ENCODE measurements at regions not wholly inside any gene's neighbourhood (a gene's known extent, or its start where the extent isn't known, plus 50 kb on each side); places are given as distances from the start of the nearest gene placed in this dataset.
"Not testable (repeated sequence)": the region's sequence is repeated elsewhere in the genome, so short reads cannot be mapped to it uniquely, and the experiment has no call there.

DNA sequence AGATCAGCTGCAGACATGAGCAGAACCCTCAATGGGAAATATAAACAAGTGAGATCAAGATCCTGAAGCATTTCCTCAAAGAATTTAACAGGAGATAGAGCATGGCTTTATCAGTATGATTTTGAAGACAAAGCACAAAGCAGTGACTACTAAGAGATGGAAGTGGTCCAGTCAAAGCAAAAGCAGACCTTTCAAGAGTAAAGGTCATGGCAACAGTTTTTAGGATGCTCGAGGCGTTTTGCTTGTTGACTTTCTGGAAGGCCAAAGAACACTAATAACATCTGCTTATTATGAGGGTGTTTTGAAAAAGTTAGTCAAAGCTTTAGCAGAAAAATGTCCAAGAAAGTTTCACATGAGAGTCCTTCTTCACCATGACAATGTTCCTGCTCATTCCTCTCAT is 128.5 kb downstream of the KCNE4 start:
- no peak for DNase-seq (ENCODE audit: low spot score)

DNA sequence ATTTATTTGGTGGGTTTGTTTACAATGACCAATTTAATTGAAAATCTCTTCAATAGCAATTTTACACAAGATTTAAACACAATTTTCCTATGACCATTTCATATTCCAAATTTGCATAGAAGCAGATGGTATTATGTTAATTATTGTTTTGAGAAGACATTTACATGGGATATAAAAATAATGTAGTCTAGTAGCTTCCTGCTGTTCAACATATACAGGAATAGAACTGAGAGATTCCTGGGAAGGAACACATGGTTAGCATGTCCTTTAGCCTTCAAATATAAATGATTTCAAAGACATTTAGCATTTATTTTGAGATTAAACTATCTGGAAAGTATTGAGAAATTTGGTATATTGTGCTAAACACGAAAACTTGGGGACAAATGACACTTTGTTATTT is 129.6 kb downstream of the KCNE4 start:
- no peak for DNase-seq (ENCODE audit: low spot score)

DNA sequence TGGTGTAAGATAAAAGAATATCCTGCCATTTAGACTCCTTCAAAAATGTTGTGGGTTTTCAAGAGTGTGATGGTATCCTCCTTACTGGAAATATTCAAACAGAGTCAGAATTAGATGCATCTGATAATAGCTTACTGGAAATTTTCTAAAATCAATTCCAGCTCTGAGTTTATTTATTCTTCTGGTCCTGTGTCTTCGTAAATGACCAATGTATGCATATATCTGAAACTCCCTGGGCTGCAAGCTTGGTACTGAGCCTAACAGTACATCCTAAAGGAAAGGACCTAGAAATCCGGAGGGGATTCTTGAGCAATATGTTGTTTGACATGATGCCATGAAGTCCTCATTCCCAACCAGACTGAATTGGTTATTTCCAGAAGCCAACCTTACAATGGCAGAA is 130.4 kb downstream of the KCNE4 start:
- no peak for DNase-seq (ENCODE audit: low spot score)

DNA sequence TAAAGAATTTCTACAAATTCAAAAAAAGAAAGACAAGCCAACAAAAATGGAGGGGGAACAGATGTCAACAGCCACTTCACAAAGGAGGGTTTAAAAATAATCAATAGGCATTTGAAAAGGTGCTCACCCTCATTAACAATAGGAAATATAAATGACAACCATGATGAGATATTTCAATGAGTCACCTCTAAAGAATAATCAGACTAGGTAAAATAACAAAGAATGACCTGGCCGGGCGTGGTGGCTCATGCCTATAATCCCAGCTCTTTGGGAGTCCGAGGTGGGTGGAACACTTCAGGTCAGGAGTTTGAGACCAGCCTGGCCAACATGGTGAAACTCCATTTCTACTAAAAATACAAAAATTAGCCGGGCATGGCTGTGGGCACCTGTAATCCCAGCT is 133.6 kb downstream of the KCNE4 start:
- no peak for DNase-seq (ENCODE audit: low spot score)

DNA sequence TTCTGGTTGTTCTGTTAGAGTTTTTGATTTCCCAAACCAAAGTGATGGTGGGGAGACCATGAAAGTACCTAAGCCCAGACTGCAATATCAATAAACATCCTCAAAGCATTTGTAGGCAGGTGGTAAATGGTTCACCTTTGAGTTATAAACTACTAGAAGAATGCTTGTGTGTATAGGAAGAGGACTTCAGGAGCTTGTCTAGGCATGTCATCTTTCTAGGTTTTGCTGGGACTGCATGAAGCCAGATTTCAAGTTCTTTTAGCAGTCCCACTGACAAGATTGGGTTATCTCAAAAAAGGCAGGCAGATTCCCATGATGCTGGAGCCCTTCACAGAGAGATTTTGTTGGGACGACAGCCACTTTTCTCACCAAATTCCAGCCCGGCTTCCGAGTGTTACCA is 135.3 kb downstream of the KCNE4 start:
- no peak for DNase-seq (ENCODE audit: low spot score)

DNA sequence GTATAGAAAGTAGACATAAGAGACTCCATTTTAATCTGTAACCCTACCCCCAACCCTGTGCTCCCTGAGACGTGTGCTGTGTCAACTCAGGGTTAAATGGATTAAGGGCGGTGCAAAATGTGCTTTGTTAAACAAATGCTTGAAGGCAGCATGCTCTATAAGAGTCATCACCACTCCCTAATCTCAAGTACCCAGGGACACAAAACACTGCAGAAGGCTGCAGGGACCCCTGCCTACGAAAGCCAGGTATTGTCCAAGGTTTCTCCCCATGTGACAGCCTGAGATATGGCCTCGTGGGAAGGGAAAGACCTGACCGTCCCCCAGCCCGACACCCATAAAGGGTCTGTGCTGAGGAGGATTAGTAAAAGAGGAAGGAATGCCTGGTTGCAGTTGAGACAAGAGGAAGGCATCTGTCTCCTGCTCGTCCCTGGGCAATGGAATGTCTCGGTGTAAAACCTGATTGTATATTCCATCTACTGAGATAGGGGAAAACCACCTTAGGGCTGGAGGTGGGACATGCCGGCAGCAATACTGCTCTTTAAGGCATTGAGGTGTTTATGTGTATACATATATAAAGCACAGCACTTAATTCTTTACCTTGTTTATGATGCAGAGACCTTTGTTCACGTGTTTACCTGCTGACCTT is 138.7 kb downstream of the KCNE4 start:
- not testable (repeated sequence) for DNase-seq (ENCODE audit: low spot score)

DNA sequence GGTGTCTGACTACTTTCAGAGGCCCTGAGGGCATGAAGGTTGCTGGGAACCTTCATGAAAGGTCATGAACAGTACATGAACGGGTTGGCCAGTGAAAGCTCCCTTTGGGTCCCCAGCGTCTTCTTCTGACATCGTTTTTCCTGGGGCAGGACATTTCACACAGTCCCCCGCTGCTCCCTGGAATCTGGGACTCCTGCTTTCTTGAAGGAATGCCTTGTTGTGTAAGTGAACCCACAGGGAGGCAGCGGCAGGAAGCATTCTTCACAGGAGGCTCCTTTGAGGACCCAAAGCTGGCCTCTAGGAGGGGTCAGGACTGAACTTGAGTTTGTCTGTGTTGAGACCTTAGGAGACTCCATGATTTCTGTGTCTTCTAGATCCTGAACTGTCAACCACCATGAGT is 144.3 kb downstream of the KCNE4 start:
- no peak for DNase-seq (ENCODE audit: low spot score)

DNA sequence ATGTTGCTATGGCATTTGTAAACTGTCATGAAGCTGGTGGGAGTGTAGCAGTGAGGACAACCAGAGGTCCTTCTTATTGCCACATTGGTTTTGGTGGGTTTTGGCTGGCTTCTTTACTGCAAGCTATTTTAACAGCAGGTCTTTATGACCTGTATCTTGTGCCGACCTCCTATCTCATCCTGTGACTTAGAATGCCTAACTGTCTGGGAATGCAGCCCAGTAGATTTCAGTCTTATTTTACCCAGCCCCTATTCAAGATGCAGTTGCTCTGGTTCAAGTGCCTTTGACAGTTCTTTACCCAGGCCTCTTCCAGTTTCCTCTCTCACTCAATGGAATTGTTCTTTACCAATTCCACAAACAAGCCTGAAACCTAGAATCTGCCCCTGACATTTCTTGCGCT is 145.1 kb downstream of the KCNE4 start:
- no peak for DNase-seq (ENCODE audit: low spot score)

DNA sequence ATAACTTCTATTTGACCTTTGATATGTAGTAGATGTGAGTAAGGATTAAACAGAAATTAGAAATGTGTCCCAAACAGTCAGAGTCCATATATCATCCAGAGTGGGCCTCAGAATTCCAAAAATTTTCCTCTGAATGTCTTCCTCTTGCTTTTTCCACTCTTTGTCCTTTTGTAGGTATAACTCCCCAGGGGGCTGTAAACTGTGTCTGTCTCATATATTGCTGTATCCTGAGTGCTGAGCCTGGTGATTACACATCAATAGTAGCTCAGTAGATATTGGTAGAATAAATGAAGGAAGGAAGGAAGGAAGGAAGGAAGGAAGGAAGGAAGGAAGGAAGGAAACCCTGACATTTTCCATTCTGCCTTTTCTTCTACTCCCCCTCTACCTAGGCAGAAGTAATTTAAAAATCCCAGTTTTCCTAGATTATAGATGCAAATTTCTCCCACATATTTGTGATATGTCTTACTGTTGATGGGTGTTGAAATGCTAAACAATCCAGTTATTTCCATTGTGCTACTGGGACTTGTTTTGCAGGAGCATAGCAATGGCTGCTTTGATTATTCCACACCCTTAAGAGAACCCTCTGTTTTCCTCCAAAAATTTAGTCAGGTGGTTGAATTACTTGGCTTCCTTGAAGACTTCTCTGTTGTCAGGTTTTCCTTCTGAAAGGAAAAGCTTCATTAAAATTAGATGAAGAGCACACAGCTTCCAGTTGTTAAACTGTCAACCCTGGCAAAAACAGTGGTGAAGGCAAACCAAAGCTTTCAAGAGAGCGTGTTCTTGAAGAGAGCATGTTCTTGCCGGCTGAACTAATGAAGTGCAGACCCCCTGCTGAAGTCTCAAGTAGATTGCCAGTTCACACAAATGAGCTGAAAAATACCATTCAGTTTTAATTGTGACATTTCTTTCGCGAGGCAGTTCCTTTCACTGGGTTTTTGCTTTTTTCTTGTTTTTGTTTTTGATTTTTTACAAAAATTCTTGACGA is 147.8 kb downstream of the KCNE4 start:
- DNase-seq (ENCODE audit: low spot score): no peak

DNA sequence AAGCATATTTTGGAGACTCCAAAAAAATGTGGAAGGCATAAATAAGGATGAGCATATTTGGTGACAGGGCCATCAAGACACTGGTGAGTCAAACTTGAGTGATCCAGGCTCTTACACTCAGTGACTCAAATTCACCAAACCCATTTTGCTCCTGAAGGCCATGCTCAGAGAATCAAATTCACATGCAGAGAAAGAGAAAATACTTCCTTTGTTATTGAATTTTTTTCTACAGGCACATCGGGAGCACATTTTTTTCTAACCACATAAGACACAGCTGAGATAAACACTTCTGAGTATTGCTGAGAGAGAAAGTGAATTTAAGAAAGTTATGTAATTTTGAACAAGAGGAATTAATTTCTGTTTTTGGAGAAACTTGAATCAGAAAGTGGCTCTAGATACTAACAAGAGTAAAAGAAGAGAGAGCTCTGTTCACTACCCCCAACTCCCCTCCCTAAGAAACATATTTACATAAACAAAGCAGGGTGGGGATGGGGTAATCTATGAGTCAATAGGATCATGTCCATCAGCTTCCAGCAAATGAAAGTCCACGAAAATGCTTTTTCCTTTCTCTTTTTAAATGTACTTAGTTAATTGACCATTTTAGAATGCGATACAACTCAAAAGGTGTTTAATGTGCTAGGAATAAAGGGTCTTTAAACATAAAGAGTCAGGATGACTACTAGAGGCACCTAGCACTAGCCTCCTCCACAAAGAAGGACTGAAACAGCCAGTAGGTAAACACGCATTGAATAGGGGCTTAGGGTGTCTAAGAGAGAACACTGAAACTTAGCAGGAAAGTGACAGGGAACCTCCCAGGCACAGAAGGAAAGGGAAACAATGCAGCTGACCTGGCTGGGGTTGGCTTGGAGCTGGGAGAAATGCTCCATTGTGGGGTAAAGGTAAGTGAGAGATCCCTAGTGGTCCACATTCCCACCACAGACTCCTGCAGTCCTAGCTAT is 152.3 kb downstream of the KCNE4 start:
- no peak for DNase-seq (ENCODE audit: low spot score)

DNA sequence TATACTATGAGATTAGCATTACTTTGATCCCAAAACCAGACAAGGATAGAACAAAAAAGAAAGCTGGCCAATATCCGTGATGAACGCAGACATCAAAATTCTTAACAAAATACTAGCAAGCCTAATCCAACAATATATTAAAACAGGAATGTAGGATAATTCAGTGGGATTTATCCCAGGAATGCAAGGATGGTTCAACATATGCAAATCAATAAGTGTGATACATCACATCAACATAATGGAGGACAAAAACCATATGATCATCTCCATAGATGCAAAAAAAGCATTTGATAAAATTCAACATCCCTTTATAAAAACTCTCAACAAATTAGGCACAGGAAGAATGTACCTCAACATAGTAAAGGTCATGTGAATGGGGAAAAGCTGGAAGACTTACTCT is 158.5 kb downstream of the KCNE4 start:
- no peak for DNase-seq (ENCODE audit: low spot score)

DNA sequence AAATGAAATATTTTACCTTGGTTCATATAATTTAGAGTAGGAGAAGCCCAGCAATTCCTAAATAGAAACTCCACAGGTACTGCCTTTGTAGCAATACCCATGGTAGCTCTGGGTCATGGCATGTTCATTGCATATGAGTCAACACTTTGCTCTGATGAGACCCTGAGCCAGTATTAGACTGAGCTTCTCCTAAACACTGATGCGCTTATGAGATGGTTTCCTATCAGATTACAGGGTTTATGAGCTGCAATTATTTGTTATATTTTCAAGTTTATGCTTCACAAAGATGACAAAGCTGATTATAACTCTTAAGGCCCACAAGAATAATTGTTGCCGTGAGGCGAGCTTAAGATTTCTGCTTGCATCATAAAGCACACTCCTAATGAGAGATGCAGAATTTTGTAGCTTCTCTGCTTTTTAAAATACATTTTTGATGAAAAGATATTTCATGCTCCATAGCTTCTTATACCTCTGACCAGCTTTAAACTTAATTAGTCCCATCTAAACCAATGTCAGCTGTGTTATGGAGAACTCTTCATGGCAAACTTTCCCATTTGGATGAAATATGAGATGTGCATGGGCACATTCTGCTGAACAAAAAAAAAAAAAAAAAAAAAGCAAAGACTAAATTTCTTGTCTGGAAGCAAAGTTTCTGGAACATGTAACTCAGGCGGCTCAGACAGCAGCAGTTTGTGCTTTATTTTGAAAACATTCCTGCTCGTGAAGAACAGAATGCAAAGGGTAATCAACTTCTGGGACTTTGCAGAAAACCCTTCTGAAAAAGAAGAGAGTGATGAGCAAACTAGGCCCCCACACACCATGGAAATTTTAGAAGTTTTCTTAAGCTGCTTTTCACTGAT is 162.6 kb downstream of the KCNE4 start:
- no peak for DNase-seq (ENCODE audit: low spot score)

DNA sequence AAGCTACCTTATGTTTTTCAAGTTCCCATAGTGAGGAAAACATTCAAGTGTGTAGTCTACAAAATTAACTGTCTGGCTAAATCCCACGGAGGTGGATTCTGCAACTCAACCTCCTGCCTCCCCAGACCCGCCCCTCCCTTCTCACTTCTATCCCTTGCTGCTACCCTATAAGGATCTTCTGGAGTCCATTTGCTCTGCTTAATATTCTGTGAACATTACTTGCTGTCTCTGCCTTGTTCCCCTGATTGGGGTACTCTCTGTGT is 163.2 kb downstream of the KCNE4 start:
- no peak for DNase-seq (ENCODE audit: low spot score)

DNA sequence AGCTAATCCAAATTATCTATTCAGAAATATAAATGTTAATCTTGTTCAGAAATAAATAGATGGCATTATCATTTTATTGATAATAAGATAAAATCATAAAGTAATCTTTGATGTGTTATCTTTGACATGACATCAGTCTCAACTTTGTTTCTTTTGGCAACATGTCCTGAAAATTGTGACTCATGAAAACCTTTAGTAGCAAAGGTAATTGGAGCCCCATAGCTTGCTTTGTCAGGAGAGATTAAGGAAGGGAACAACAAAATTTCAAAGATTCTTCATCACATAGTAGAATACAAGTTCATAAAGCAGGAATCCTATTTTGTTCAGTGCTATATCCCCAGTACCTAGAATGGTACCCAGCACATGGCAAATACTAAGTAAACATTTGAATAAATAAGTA is 165.4 kb downstream of the KCNE4 start:
- no peak for DNase-seq (ENCODE audit: low spot score)

DNA sequence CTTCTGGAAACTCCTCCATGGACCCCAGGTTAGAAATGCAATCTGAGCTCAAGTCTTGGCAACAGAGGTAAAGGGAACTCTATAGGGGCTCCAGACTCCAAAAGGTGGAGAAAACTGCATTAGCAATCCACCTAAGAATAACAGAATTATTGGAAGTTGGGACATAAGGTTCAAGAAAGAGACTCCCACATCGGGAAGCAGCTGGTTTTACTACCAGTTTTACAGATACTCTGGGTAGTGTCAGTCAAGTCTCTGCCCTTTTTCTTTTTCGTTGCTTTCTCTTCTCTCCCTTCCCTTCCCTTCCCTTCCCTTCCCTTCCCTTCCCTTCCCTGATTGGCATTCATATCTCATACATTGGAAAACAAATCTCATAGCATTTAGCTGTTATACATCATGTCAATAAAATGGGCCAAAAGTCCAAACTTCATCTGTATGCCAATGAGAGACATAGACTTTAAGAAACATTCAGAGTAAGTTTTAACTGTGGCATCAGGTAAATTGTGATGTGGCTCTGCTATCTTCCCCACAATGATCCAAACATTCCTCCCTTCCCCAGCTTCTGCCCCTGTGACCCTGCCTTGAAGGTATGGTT is 166.7 kb downstream of the KCNE4 start:
- no peak for DNase-seq (ENCODE audit: low spot score)

DNA sequence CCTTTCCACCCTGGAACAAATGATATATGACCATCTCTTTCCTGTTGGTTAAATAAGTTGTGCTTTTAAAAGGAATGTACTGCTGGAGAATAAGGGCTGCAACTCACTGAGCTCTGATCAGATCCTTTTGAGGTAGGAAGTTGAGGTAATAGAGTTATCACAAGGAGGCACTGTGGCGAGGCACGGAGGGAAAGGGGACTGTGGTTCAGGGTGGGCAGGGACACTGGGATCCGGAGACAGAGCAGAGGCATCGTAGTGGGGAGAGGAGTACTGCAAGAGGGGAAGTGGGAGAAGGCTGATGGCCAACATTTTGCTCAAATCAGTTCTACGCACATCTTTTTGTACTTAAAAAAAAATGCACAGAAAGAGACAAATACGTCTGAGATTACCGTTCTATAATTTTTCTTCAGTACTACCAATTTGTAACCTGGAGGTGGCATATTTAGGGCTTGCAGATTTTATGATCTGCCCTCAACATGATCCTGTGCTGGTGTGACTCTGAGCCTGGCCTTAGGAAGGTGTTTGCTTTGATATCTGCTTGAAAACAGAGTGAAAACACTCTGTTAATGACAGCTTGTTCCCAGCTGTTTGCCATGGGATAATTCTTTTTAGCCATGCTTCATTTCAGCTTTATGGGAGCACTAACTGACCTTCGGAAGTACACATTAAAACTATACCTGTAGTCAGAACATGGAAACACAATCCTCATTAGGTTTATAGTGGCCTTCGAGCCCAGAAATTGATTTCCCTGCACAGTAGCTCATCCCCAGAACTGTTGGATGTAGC is 168.1 kb downstream of the KCNE4 start:
- DNase-seq (ENCODE audit: low spot score): no peak

DNA sequence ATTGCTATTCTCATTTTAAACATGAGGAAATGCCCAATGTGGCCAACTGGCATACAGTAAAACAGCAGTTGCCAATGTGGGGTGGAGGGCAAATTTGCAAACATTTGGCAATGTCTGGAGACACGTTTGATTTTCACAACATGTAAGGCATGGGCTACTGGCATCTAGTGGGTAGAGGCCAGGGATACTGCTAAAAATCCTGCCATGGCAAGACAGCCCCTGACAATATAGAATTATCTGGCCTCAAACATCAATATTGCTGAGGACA is 168.6 kb downstream of the KCNE4 start:
- no peak for DNase-seq (ENCODE audit: low spot score)

DNA sequence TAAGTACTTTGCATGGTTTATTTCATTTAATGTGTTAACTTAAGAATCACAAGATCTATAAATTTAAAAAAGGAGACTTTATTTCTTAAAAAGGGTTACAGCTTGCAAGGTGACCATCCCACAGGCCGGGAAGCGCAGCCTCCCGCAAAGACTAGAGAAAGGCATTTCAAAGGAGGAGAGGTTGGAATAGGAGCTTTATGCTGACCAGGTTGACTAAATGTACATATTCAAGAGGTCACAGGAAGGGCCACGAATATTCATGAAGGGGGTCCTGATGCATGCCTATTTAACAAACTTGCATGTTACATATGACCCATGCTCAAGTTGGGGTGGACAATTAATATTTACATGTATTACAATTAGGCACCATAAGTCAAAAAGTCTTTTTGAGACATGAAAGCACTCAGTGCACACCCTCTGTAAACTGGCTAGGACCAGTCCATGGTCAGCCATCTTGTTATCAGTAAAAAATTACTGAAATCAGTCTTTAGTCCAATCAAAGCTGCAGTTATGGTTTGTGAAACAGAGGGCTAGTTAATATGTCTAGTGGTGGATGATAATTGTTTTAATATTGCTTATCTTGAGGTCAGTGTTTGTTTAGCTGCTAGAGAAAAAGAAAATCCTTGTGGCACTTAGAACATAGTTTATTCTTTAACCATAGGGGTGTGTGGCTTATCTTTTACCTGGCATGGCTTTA is 169.3 kb downstream of the KCNE4 start:
- DNase-seq (ENCODE audit: low spot score): no peak

DNA sequence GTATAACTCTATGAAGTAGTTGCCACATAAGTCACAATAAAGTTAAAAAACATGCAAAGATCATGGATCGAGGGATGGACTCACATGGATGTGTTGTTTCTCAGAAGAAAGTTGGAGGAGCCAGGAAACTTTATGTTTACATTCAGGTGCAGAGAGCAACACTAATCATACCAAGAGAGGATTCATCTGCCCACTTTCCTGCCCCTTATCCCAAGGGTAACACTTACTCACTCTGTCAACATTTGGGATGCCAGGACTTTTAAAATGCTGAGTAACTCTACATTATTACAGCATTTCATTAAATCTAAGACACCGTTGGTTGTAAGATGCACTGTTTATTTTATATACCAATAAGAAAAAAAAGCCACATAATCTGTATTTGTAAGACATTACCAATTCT is 170.4 kb downstream of the KCNE4 start:
- DNase-seq (ENCODE audit: low spot score): no peak

DNA sequence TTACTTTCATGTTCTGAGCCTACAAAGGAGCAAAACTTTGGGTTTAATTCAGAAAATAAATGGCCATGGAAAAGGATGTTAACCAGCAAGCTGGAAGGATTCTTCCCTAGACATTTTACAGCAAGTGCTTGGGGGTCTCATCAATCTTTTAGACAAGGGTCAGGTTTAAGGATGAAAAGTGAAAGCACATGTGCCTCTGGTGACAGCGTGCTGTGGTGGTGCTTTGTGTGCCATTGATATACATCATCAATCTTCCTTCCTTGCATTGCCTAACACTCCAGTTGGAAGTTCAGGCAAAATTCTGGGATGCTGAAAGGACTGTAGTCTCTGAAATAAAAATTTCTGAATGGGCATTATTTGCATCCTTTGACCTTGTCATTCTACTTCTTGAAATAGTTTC is 171.2 kb downstream of the KCNE4 start:
- DNase-seq (ENCODE audit: low spot score): no peak
